ENCODE measurements at regions not wholly inside any gene's neighbourhood (a gene's known extent, or its start where the extent isn't known, plus 50 kb on each side); places are given as distances from the start of the nearest gene placed in this dataset.

- no peak for DNase-seq
Observed at GRCh38 chrX:20463296-20464075, 196.8 kb upstream of the RPS6KA3 start.

- DNase-seq: no peak
Observed at GRCh38 chrX:20461576-20461975, 194.9 kb upstream of the RPS6KA3 start.

GRCh38 chrX:20461002-20461401, 194.3 kb upstream of the RPS6KA3 start:
- no peak for DNase-seq

GRCh38 chrX:20459410-20460350, 193.0 kb upstream of the RPS6KA3 start:
- no peak for DNase-seq

GRCh38 chrX:20456971-20457370, 190.3 kb upstream of the RPS6KA3 start:
- DNase-seq: no peak

GRCh38 chrX:20455001-20455400, 188.3 kb upstream of the RPS6KA3 start:
- DNase-seq: no peak

- DNase-seq: no peak
Observed at GRCh38 chrX:20454117-20454516, 187.4 kb upstream of the RPS6KA3 start.

- DNase-seq: no peak
Observed at GRCh38 chrX:20452487-20452886, 185.8 kb upstream of the RPS6KA3 start.

- no peak for DNase-seq
Observed at GRCh38 chrX:20451929-20452328, 185.2 kb upstream of the RPS6KA3 start.

- no peak for DNase-seq
Observed at GRCh38 chrX:20445109-20445508, 178.4 kb upstream of the RPS6KA3 start.

- DNase-seq: peak; percentile 85
Observed at GRCh38 chrX:20442597-20442996, 175.9 kb upstream of the RPS6KA3 start.

- no peak for DNase-seq
Observed at GRCh38 chrX:20441123-20441522, 174.4 kb upstream of the RPS6KA3 start.

- no peak for DNase-seq
Observed at GRCh38 chrX:20438871-20439526, 172.3 kb upstream of the RPS6KA3 start.

GRCh38 chrX:20437683-20438082, 171.0 kb upstream of the RPS6KA3 start:
- DNase-seq: peak; percentile 38

- no peak for DNase-seq
Observed at GRCh38 chrX:20435913-20436312, 169.2 kb upstream of the RPS6KA3 start.

GRCh38 chrX:20434986-20435385, 168.3 kb upstream of the RPS6KA3 start:
- no peak for DNase-seq

- no peak for DNase-seq
Observed at GRCh38 chrX:20433388-20433775, 166.7 kb upstream of the RPS6KA3 start.

GRCh38 chrX:20432746-20433387, 166.2 kb upstream of the RPS6KA3 start:
- DNase-seq: no peak

- DNase-seq: no peak
Observed at GRCh38 chrX:20432048-20432447, 165.3 kb upstream of the RPS6KA3 start.

- DNase-seq: no peak
Observed at GRCh38 chrX:20431486-20431885, 164.8 kb upstream of the RPS6KA3 start.

GRCh38 chrX:20427173-20427770, 160.6 kb upstream of the RPS6KA3 start:
- no peak for DNase-seq

GRCh38 chrX:20421697-20422096, 155.0 kb upstream of the RPS6KA3 start:
- DNase-seq: no peak

- DNase-seq: no peak
Observed at GRCh38 chrX:20421275-20421674, 154.6 kb upstream of the RPS6KA3 start.

Data from CD4-positive, alpha-beta T cell treated with Interleukin-10 for 1 hour (primary cell).